Dermis blood vessel endothelial cell (primary cell): ENCODE measurements at regions not wholly inside any gene's neighbourhood (a gene's known extent, or its start where the extent isn't known, plus 50 kb on each side); places are given as distances from the start of the nearest gene placed in this dataset.

Experiments
- DNase-seq: peaks from one replicate; pipeline ENCODE4 v3.0.0; 2010

- no peak for DNase-seq
These were observed 146.7 kb upstream of the SMIM21 start for GRCh38 chr18:75574187-75574586.

GRCh38 chr18:75563150-75563549 lies 135.6 kb upstream of the SMIM21 start:
- no peak for DNase-seq

- no peak for DNase-seq
These were observed 134.7 kb upstream of the SMIM21 start for GRCh38 chr18:75562216-75562615.

- DNase-seq: no peak
These were observed 131.3 kb upstream of the SMIM21 start for GRCh38 chr18:75558790-75559189.

GRCh38 chr18:75556841-75557240 lies 129.3 kb upstream of the SMIM21 start:
- DNase-seq: no peak

GRCh38 chr18:75554644-75555185 lies 127.2 kb upstream of the SMIM21 start:
- DNase-seq: no peak

- DNase-seq: no peak
These were observed 126.7 kb upstream of the SMIM21 start for GRCh38 chr18:75554176-75554575.

GRCh38 chr18:75553021-75553420 lies 125.5 kb upstream of the SMIM21 start:
- DNase-seq: no peak

GRCh38 chr18:75551071-75551470 lies 123.6 kb upstream of the SMIM21 start:
- no peak for DNase-seq

- no peak for DNase-seq
These were observed 120.9 kb upstream of the SMIM21 start for GRCh38 chr18:75548353-75548905.

GRCh38 chr18:75546964-75547363 lies 119.5 kb upstream of the SMIM21 start:
- DNase-seq: no peak

- DNase-seq: no peak
These were observed 117.7 kb upstream of the SMIM21 start for GRCh38 chr18:75545189-75545588.

- no peak for DNase-seq
These were observed 117.0 kb upstream of the SMIM21 start for GRCh38 chr18:75544496-75544895.

- no peak for DNase-seq
These were observed 116.6 kb upstream of the SMIM21 start for GRCh38 chr18:75544051-75544481.

GRCh38 chr18:75538727-75539126 lies 111.2 kb upstream of the SMIM21 start:
- no peak for DNase-seq

GRCh38 chr18:75533950-75534349 lies 106.4 kb upstream of the SMIM21 start:
- no peak for DNase-seq

- DNase-seq: no peak
These were observed 105.7 kb upstream of the SMIM21 start for GRCh38 chr18:75533209-75533608.

GRCh38 chr18:75531851-75532459 lies 104.5 kb upstream of the SMIM21 start:
- no peak for DNase-seq

GRCh38 chr18:75531212-75531850 lies 103.8 kb upstream of the SMIM21 start:
- no peak for DNase-seq

- DNase-seq: no peak
These were observed 103.2 kb upstream of the SMIM21 start for GRCh38 chr18:75530566-75531211.

- DNase-seq: no peak
These were observed 102.6 kb upstream of the SMIM21 start for GRCh38 chr18:75530118-75530517.

- no peak for DNase-seq
These were observed 101.9 kb upstream of the SMIM21 start for GRCh38 chr18:75529394-75529793.

GRCh38 chr18:75527848-75528685 lies 100.6 kb upstream of the SMIM21 start:
- no peak for DNase-seq
